ENCODE measurements at regions not wholly inside any gene's neighbourhood (a gene's known extent, or its start where the extent isn't known, plus 50 kb on each side); places are given as distances from the start of the nearest gene placed in this dataset.

GRCh38 chr14:65279510-65279909 lies 133.0 kb upstream of the FUT8 start:
- TF ChIP-seq CTCF (IDR thresholded peaks at IDR 0.05) (no peak), POLR2A (IDR thresholded peaks at IDR 0.05) (no peak)
